ENCODE measurements at regions not wholly inside any gene's neighbourhood (a gene's known extent, or its start where the extent isn't known, plus 50 kb on each side); places are given as distances from the start of the nearest gene placed in this dataset.

DNA sequence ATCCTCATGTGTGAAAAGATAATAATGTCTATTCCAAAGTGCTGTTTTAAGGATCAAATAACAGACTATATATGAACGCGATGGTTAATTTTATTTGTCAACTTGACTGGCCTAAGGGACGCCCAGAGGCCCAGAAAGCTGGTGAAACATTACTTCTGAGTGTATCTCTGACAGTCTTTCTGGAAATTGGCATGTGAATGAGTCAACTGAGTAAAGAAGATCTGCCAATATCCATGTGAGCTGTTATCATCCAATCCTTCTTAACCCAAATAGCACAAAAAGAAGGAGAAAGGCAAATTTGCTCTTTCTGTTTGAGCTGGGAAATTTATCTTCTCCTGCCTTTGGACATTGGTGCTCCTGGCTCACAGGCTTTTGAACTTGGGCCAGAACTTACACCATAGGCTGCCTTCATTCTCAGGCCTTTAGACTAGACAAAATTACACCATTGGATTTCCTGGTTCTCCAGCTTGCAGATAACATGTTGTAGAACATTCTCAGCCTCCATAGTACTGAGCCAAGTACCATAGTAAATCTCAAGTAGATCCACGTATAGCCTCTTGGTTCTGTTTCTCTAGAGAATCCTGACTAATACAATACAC, 114.7 kb upstream of the DOCK10 start:
- Histone ChIP-seq H3K36me3 (ENCODE audit: control insufficient read depth, insufficient read depth, low read length) (no peaks in the 10 kb centered on the region), H3K4me3 (ENCODE audit: low read depth in 2 of 2, low read length in 2 of 2) (no peak overlapping the region), H3K9me3 (ENCODE audit: control insufficient read depth, insufficient read depth, low read depth, low read length) (no peaks in the 10 kb centered on the region), H3K27ac (ENCODE audit: low read length) (no peak overlapping the region), H3K27me3 (ENCODE audit: control insufficient read depth, insufficient read depth, low read length) (no peaks in the 10 kb centered on the region), H3K4me1 (ENCODE audit: control insufficient read depth, insufficient read depth, low read length) (no peaks in the 10 kb centered on the region)
- TF ChIP-seq, protein P1, sequence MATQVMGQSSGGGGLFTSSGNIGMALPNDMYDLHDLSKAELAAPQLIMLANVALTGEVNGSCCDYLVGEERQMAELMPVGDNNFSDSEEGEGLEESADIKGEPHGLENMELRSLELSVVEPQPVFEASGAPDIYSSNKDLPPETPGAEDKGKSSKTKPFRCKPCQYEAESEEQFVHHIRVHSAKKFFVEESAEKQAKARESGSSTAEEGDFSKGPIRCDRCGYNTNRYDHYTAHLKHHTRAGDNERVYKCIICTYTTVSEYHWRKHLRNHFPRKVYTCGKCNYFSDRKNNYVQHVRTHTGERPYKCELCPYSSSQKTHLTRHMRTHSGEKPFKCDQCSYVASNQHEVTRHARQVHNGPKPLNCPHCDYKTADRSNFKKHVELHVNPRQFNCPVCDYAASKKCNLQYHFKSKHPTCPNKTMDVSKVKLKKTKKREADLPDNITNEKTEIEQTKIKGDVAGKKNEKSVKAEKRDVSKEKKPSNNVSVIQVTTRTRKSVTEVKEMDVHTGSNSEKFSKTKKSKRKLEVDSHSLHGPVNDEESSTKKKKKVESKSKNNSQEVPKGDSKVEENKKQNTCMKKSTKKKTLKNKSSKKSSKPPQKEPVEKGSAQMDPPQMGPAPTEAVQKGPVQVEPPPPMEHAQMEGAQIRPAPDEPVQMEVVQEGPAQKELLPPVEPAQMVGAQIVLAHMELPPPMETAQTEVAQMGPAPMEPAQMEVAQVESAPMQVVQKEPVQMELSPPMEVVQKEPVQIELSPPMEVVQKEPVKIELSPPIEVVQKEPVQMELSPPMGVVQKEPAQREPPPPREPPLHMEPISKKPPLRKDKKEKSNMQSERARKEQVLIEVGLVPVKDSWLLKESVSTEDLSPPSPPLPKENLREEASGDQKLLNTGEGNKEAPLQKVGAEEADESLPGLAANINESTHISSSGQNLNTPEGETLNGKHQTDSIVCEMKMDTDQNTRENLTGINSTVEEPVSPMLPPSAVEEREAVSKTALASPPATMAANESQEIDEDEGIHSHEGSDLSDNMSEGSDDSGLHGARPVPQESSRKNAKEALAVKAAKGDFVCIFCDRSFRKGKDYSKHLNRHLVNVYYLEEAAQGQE (IDR thresholded peaks at IDR 0.05; ENCODE audit: insufficient read depth in 1 of 2, low read depth in 2 of 2, low read length in 1 of 2), result no peak
- TF ChIP-seq, protein P2, sequence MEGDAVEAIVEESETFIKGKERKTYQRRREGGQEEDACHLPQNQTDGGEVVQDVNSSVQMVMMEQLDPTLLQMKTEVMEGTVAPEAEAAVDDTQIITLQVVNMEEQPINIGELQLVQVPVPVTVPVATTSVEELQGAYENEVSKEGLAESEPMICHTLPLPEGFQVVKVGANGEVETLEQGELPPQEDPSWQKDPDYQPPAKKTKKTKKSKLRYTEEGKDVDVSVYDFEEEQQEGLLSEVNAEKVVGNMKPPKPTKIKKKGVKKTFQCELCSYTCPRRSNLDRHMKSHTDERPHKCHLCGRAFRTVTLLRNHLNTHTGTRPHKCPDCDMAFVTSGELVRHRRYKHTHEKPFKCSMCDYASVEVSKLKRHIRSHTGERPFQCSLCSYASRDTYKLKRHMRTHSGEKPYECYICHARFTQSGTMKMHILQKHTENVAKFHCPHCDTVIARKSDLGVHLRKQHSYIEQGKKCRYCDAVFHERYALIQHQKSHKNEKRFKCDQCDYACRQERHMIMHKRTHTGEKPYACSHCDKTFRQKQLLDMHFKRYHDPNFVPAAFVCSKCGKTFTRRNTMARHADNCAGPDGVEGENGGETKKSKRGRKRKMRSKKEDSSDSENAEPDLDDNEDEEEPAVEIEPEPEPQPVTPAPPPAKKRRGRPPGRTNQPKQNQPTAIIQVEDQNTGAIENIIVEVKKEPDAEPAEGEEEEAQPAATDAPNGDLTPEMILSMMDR (IDR thresholded peaks at IDR 0.05), result no peak
- no peak for TF ChIP-seq SIN3A (IDR thresholded peaks at IDR 0.05; ENCODE audit: borderline replicate concordance, insufficient read depth, low read depth, low read length)
- no peak for TF ChIP-seq TCF7L2 (IDR thresholded peaks at IDR 0.05; ENCODE audit: low read depth, low read length)
- ATAC-seq (no peak), DNase-seq (ENCODE audit: low read depth, low spot score) (no peak)
- intact Hi-C loops (cut with micrococcal nuclease; ENCODE audit: unreplicated experiment), result no loop called here
- CTCF ChIA-PET, result no interaction called here
- POLR2A ChIA-PET, result no interaction called here
- in situ Hi-C loops (cut with HindIII; ENCODE audit: low pct_unique_long_range_greater_than_20kb, low sequenced_read_pairs), result no loop called here
- BruUV-seq (replicated peaks), result no TSS peak

DNA sequence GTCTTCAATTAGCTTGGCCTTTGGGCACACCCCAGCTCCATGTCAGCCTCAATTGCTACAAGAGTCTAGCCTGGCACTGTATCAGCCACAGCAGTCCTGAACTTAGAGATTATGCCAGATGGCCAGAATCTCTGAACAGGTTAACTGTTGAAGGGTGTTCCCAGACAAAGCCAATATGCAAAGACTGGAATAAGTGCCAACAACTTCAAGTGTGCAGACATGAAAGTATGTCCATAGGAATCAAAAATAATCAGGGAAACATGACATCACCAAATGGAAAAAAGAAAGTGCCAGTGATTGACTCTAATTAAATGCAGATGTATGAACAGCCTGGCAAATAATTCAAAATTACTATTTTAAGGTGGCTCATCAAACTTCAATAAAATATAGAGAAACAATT, 98.5 kb upstream of the DOCK10 start:
- Histone ChIP-seq H3K4me3 (ENCODE audit: low read depth in 2 of 2, low read length in 2 of 2) (no peak overlapping the region), H3K9me3 (ENCODE audit: control insufficient read depth, insufficient read depth, low read depth, low read length) (0 out of 2 replicates have a peak, but pooled peaks cover 2% of the 10 kb centered on the region), H3K27me3 (ENCODE audit: control insufficient read depth, insufficient read depth, low read length) (no peaks in the 10 kb centered on the region), H3K4me1 (ENCODE audit: control insufficient read depth, insufficient read depth, low read length) (no peaks in the 10 kb centered on the region), H3K36me3 (ENCODE audit: control insufficient read depth, insufficient read depth, low read length) (no peaks in the 10 kb centered on the region), H3K27ac (ENCODE audit: low read length) (no peak overlapping the region)
- in situ Hi-C loops (cut with HindIII; ENCODE audit: low pct_unique_long_range_greater_than_20kb, low sequenced_read_pairs), result no loop called here
- ATAC-seq (no peak), DNase-seq (ENCODE audit: low read depth, low spot score) (no peak)
- no peak for TF ChIP-seq TCF7L2 (IDR thresholded peaks at IDR 0.05; ENCODE audit: low read depth, low read length)
- TF ChIP-seq POLR2AphosphoS5 (IDR thresholded peaks at IDR 0.05; ENCODE audit: low read depth, low read length), result no peak
- TF ChIP-seq SIN3A (IDR thresholded peaks at IDR 0.05; ENCODE audit: borderline replicate concordance, insufficient read depth, low read depth, low read length), result no peak
- TF ChIP-seq, protein P2 (IDR thresholded peaks at IDR 0.05), result no peak
- intact Hi-C loops (cut with micrococcal nuclease; ENCODE audit: unreplicated experiment), result no loop called here
- CTCF ChIA-PET, result no interaction called here
- POLR2A ChIA-PET, result no interaction called here
- BruUV-seq (replicated peaks), result no TSS peak

All from Panc1 (cell line).